Erythroblast (primary cell): ENCODE measurements at regions not wholly inside any gene's neighbourhood (a gene's known extent, or its start where the extent isn't known, plus 50 kb on each side); places are given as distances from the start of the nearest gene placed in this dataset.
"Not testable (repeated sequence)": the region's sequence is repeated elsewhere in the genome, so short reads cannot be mapped to it uniquely, and the experiment has no call there.

Experiments used
- DNase-seq, 2 experiments: peaks; one replicate each; lab custom pipeline; 2025; lab: John Stamatoyannopoulos, UW
- GATA1 ChIP-seq: IDR thresholded peaks from 2 replicates; pipeline ENCODE4 v1.6.1; 2011; ENCODE audit warnings: low read depth, mild to moderate bottlenecking, control low read depth, low read length, moderate library complexity
- POLR2A ChIP-seq: IDR thresholded peaks from 2 replicates; pipeline ENCODE4 v1.6.1; 2011; ENCODE audit warnings: mild to moderate bottlenecking, low read length

DNA sequence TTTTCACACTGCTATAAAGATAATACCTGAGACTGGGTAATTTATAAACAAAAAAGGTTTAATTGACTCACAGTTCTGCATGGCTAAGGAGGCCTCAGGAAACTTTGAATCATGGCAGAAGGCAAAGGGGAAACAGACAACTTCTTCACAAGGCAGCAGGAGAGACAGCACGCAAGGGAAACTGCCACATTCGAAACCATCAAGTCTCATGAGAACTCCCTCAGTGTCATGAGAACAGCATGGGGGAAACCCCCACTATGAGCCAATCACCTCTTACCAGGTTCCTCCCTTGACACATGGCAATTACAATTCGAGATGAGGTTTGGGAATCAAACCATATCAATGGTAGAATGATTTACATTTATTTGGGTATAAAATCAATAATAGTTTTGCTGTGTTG, 558.5 kb downstream of the TMTC2 start:
- DNase-seq, result no peak
- TF ChIP-seq GATA1 (no peak), POLR2A (no peak)

DNA sequence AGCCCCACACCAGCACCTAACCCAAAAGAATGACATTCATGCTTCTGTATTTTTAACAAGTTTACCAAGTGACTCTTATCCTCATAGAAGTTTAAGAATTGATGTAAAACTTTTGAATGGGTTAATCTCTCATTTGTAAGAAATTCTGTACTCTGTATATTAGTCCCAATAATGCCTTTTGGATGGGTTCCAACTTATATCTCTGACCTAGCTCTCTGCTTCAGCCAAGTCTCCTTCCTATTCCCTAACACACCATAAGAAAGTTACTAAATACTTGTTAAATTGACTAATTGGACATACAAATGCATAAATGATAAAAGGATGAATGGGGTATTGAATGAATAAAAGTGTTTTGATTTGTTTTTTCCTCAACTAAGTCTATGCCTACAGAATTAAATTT, 557.3 kb downstream of the TMTC2 start:
- DNase-seq, result no peak
- TF ChIP-seq GATA1, result no peak
- TF ChIP-seq POLR2A, result no peak

DNA sequence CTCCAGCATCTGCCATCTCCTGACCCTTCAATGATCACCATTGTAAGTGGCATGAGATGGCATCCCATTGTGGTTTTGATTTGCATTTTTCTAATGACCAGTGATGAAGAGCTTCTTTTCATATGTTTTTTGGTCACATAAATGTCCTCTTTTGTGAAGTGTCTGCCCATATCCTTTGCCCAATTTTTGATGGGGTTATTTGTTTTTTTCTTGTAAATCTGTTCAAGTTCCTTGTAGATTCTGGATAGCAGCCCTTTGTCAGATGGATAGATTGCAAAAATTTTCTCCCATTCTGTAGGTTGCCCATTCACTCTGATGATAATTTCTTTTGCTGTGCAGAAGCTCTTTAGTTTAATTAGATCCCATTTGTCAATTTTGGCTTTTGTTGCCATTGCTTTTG, 547.3 kb downstream of the TMTC2 start:
- not testable (repeated sequence) for DNase-seq

DNA sequence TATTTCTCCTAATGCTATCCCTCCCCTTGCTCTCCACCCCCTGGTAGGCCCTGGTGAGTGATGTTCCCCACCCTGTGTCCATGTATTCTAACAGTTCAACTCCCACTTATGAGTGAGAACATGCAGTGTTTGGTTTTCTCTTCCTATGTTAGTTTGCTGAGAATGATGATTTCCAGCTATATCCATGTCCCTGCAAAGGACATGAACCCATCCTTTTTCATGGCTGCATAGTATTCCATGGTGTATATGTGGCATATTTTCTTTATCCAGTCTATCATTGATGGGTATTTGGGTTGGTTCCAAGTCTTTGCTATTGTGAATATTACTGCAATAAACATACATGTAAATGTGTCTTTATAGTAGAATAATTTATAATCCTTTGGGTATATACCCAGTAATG, 540.3 kb downstream of the TMTC2 start:
- not testable (repeated sequence) for DNase-seq

DNA sequence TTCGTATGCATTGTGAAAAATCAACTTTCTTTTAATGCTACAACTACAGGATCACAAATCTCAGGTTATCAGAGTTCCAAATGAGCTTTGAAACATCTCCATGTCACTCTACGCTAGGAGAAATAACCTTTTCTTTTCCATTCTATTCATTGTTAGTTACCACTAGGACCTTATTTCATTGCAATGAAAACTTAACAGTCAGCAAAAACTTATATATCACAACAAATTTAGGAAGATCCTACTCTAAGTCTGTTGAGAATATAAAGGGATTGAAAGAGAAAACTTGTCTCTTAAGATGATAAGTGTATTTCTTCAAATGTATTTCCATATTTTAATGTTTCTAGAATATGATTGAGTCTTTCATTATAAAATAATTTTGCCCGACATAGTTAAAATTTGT, 539.1 kb downstream of the TMTC2 start:
- no peak for DNase-seq

DNA sequence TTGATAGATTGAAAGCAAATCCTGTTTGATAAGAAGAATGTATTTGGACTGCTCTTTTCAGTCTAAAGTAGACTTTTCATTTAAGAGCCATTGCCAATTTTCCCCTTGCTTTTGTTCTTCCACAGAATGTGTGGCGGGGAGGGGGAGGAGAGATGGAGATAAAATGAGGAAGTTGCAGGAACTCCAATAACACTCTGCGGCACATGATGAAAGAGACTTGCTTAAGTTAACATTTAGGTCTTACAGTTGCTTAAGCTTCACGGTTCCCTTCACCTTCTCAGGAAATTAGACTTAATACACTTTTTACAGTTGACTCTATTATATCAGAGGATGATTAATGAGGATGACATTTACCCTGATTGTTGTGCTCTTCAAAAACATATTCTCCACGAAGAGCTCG, 537.3 kb downstream of the TMTC2 start:
- TF ChIP-seq GATA1, result no peak
- TF ChIP-seq POLR2A, result no peak
- no peak for DNase-seq

More for the DNA sequence above, 539.1 kb downstream of the TMTC2 start:
- TF ChIP-seq POLR2A (no peak), GATA1 (no peak)

DNA sequence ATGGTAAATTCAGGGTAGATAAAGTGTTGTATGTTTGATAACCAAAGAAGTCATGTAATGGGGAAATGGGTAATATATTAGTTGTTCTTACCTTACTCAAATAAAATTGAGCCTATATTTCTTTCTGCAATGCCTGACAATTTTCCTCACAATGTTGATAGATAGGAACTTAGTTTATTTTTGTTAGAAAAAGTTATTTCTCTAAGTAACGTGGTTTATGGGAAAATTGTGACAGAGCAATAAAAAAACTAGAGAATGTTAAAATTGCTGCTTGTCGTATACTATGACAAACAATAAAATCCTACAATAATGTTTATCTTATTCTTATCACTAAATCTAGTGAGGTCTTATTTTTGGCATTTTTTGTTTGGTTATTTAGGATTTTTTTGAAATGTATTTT, 534.1 kb downstream of the TMTC2 start:
- DNase-seq, result no peak
- TF ChIP-seq POLR2A, result no peak
- TF ChIP-seq GATA1, result no peak

DNA sequence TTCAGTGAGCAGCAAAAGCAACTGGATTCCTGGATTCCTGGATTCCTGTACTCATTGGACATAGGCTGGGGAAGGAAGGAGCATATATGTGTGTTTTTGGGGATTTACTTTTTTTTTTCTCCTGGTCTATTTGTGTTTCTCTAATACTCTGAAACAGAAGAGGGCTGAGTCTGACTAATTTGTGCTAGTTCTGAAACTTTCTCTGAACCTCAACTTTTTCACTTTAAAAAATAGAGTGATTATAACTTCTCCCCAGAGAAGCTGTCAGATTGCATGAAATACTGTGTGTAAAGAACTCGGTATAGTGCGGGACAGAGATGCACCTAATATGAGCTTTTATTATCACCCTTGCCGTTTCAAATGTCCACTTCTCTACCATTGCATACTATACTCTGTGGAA, 529.5 kb downstream of the TMTC2 start:
- TF ChIP-seq POLR2A, result no peak
- no peak for TF ChIP-seq GATA1
- DNase-seq, result no peak

DNA sequence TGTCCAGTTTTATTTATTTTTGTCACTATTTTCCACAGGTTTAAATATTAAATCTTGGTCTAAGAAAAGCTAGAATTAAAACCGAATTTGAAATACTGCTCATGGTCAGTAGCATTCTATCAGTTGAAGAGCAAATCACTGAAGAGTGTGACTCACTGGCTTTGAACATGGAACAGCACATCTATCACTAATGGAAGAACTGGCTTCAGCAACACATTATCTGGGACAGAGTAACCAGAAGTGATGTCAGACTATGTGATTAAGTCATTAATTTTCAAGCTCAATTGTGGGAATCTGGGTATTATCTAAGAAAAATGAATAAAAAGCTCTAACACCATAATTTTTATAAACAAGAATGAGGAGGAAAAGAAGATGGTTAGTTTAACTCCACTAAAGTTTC, 527.5 kb downstream of the TMTC2 start:
- no peak for DNase-seq
- no peak for TF ChIP-seq POLR2A
- TF ChIP-seq GATA1, result no peak

DNA sequence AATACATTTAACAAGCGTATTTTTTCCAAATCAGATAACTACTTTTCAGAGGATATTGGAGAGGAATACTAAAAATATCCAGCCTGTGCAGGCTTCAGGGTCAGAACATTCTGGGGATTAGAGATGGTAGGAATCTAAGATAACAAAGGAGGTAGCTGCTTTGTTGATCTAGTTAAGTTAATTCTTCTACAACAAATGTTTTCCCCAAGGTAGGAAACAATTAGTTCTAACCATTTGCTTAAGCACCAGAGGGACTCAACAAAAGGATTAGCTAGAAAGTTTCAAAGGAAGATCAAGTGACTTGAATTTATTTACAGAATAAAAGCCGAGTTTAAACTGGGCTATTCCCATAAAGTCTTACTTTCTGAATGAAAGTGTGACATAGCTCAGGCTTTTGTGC, 524.2 kb downstream of the TMTC2 start:
- no peak for TF ChIP-seq GATA1
- DNase-seq, result no peak

DNA sequence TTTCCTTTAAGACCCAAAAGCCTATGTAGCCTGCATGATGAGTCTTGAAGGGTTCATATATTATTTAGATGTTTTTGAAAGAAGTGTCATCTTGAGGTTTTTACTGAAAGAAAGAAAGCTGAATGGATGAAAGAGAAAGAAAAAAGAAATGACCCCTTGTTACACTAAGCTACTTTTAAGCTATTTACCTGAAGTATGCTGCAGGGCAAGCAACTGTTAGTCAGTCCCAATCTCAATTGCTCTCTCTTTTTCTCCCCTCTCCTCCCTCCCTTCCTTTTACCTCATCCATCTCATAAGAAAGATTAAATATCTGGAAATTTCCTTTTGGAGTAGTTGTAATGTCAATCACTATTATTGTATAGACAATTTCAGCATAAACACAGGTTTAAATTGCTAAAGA, 512.4 kb downstream of the TMTC2 start:
- no peak for DNase-seq
- no peak for TF ChIP-seq POLR2A
- TF ChIP-seq GATA1, result no peak

DNA sequence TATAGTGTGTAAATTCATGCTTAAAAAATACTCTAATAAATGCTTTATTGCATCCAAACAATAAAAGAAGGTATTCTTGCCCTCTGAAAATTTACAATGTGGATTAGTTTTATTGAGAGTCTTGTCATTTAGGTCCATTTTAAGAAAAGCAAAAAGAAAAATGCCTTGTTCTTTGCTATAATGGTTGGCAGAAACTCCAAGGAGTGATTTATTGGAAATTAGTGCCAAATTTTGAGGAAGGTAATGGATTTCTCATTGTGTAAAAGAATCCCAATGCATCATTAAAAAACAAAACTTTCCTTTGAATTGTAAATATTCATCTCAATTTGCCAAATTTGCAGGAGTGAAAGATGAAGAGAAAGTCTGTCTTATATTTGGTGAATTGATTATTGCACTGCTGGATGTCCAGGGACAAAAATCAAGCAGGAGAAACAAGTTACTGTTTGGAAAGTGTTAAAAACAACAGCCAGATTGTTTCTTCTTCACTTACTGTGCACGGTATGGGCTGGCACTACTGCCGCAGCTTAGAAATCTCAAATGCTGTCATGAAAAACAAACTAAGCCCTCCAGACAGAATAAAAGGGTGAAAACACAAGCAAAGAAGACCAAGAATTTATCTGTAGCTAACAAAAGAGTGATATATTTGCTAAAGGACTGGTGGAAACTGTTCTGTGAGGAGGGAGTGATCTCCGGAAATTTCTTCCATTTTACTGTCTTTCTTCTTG, 511.7 kb downstream of the TMTC2 start:
- TF ChIP-seq POLR2A (no peak), GATA1 (no peak)
- DNase-seq, result no peak

DNA sequence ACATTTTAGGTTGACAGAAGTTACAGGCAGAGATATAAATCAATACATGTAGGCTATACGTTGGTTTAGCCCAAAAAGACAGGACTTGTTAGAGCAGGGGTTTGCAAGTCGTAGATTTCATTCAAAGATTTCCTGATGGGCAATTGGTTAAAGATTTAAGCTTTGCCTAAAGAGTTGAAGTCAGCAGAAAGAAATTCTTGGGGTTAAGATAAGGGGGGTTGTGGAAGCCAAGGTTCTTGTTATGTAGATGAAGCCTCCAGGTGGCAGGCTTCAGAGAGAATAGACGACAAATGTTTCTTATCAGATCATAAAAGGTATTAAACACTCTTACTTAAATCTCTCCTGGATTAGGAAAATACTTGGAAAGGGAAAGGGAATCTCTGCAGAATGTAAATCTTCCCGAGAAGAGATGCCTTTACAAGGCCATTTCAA, 510.8 kb downstream of the TMTC2 start:
- no peak for DNase-seq
- no peak for TF ChIP-seq GATA1
- TF ChIP-seq POLR2A, result no peak

DNA sequence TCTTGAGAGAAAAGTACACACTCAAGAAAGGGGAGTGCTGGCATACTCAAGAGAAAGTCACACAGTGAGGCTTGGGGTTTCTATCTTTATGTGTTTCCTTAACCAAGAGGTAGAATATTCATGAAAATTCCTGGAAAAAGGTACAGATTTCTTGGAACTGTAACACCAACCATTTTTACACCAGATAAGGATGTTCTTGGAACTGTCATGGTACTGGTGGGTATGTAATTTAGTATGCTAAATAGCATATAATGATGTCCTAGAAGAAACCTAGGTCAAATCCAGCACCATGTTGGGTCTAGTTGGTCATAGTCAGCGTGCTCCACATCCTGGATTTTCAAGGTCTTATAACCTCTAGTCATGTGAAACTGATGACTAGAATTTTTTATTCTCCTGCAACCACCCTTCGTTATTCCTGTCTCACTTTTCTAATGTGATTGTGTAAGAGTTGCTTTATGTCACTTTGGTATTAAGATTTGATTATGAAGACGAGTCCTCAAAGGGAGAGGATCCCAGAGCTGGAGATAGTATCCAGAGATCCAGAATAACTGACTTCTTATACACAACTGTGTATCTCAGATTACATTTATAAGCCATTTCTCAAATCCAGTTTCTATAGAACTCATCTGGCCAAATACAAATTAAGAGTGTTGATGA, 510.1 kb downstream of the TMTC2 start:
- no peak for DNase-seq
- TF ChIP-seq GATA1, result no peak
- no peak for TF ChIP-seq POLR2A

DNA sequence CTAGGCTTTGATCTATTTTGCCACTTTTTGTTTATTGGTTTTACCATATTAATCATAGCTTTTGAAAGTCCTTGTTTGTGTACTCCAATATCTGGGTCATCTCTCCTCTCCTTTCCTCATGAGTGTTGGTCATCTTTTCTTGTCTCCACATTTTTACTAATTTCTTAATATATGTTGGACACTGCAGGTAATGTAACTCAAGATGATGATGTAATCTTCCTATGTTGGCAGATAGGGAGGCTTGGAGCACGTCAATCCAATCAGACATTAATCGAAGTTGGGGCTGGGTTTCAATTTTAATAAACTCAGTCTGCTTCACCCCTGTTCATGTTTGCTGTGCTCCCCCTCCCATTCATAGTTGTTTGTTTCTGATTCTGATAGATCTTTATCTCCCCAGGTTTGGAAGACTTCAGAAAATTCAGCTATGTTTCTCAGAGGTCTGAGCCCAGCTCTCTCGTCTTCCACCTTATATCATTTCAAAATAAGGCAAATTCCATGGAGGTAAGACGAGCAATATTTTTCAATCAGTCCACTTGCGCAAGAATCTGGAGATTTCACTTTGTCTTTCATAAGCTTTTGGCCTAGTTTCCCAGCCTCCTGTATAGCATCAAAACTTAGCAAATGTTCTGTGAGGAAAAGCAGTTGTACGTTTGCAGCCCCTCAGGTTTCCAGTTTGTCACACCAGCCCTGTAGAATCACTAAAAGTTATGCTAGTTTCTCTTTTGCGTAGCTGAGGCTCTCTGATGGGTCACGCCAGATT, 504.1 kb downstream of the TMTC2 start:
- DNase-seq, result no peak
- TF ChIP-seq POLR2A, result no peak
- no peak for TF ChIP-seq GATA1

DNA sequence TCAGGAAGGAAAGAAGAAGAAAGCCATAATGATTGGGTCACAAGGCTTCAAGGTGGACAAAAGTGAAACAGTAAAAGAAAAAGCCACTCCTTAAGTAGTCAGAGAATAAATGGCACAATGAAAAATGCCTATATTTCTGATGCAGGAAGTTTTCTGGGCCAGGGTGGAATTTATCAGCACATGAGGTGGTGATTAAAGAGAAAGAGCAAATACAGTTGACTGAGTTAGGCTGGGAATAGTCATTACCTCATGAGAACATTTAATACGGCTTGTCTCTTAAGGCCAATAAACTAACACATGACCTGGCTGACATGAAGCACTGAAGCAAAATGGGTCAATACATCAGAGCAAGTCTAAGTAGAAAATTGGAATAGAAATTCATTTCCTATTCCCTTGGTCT, 499.7 kb downstream of the TMTC2 start:
- no peak for TF ChIP-seq POLR2A
- no peak for TF ChIP-seq GATA1

More for the DNA sequence above, 499.7 kb downstream of the TMTC2 start:
- no peak for DNase-seq
